Left lung (tissue), 4 donors: ENCODE measurements at regions not wholly inside any gene's neighbourhood (a gene's known extent, or its start where the extent isn't known, plus 50 kb on each side); places are given as distances from the start of the nearest gene placed in this dataset.

Experiments
- ATAC-seq: fragments of 200-7000 bp; cut with Tn5 transposase; one replicate; pipeline ENCODE4 v1.9.1; 2020; ENCODE audit warnings: moderate library complexity
- DNase-seq, 4 donors: peaks; one replicate each; pipeline ENCODE4 v3.0.0-alpha.2; 2013 to 2020
- H3K27ac ChIP-seq, 2 donors: fragments of 200-600 bp; sonication (generic) in 1 of 2; one replicate each; pipeline versions ENCODE4 v1.5.0 to v1.8.0; 2020 to 2021
- H3K27me3 ChIP-seq, 2 donors: fragments of 200-600 bp; sonication (generic) in 1 of 2; one replicate each; pipeline versions ENCODE4 v1.5.0 to v1.8.0; 2020 to 2021
- H3K36me3 ChIP-seq, 2 donors: fragments of 200-600 bp; sonication (generic) in 1 of 2; one replicate each; pipeline versions ENCODE4 v1.5.0 to v1.8.0; 2020 to 2021
- H3K4me1 ChIP-seq, 2 donors: fragments of 200-600 bp; one replicate each; pipeline ENCODE4 v1.8.0; 2021
- H3K4me3 ChIP-seq, 2 donors: fragments of 200-600 bp; sonication (generic) in 1 of 2; one replicate each; pipeline versions ENCODE4 v1.5.0 to v1.8.0; 2020 to 2021; ENCODE audit warnings: mild to moderate bottlenecking in 1 of 2
- H3K9me3 ChIP-seq, 2 donors: fragments of 200-600 bp; sonication (generic) in 1 of 2; one replicate each; pipeline versions ENCODE4 v1.5.0 to v1.8.0; 2020 to 2021
- intact Hi-C, 2 donors: fragments of 100-400 bp; cut with DNase I; formaldehyde crosslinking; loops; one replicate each; pipeline versions ENCODE4 v1.11.2 to v1.14.2; 2022
- TF ChIP-seq, protein P1 (sequence below), 2 donors: fragments of 200-600 bp; sonication (generic) in 1 of 2; IDR thresholded peaks; one replicate each; pipeline versions ENCODE4 v1.5.0 to v1.8.0; 2021; ENCODE audit warnings: antibody characterized with exemption in 2 of 2
- donor health status: DM: no; HTN: yes; CAD: no.
- donor health status: DM: no; HTN: no; CAD: no.

DNA sequence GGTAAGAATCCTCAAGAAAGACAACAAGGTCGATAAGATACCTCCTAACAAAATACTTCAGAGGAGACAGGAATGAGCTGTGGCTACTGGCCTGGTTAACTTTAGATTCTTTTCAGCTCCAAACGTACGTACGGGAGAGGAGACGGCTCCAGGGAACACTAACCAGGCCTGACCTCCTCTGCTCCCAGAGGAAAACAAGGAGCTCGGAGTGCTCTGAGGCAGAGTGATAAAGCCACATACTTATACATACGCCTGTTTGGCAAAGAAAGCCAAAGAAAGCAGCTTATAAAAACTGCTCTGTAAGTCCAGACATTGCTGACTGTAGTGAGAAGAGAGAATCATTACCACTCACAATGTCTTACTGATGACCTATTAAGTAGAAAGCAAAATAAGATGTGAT is 263.9 kb downstream of the MZT1 start:
- ATAC-seq = no peak
- H3K4me3 ChIP-seq = no peak overlapping the region
- peak in 2 of 4 donors; percentile 14 to 22 for DNase-seq

GRCh38 chr13:72462726-72463125 is 264.7 kb downstream of the MZT1 start:
- H3K36me3 ChIP-seq = no peaks in the 10 kb centered on the region
- no peak overlapping the region for H3K27ac ChIP-seq
- H3K27me3 ChIP-seq = no peaks in the 10 kb centered on the region
- DNase-seq (no peak), ATAC-seq (no peak)
- no peaks in the 10 kb centered on the region for H3K9me3 ChIP-seq
- H3K4me1 ChIP-seq = no peaks in the 10 kb centered on the region
- intact Hi-C loops = no loop called here
- H3K4me3 ChIP-seq = no peak overlapping the region
- TF ChIP-seq, protein P1, sequence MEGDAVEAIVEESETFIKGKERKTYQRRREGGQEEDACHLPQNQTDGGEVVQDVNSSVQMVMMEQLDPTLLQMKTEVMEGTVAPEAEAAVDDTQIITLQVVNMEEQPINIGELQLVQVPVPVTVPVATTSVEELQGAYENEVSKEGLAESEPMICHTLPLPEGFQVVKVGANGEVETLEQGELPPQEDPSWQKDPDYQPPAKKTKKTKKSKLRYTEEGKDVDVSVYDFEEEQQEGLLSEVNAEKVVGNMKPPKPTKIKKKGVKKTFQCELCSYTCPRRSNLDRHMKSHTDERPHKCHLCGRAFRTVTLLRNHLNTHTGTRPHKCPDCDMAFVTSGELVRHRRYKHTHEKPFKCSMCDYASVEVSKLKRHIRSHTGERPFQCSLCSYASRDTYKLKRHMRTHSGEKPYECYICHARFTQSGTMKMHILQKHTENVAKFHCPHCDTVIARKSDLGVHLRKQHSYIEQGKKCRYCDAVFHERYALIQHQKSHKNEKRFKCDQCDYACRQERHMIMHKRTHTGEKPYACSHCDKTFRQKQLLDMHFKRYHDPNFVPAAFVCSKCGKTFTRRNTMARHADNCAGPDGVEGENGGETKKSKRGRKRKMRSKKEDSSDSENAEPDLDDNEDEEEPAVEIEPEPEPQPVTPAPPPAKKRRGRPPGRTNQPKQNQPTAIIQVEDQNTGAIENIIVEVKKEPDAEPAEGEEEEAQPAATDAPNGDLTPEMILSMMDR (IDR thresholded peaks at IDR 0.05) = no peak

More for the DNA sequence above, 263.9 kb downstream of the MZT1 start:
- Histone ChIP-seq H3K27me3 (no peaks in the 10 kb centered on the region), H3K4me1 (no peaks in the 10 kb centered on the region), H3K9me3 (no peaks in the 10 kb centered on the region), H3K27ac (no peak overlapping the region), H3K36me3 (no peaks in the 10 kb centered on the region)
- TF ChIP-seq, protein P1 (IDR thresholded peaks at IDR 0.05) = no peak
- intact Hi-C loops = no loop called here

DNA sequence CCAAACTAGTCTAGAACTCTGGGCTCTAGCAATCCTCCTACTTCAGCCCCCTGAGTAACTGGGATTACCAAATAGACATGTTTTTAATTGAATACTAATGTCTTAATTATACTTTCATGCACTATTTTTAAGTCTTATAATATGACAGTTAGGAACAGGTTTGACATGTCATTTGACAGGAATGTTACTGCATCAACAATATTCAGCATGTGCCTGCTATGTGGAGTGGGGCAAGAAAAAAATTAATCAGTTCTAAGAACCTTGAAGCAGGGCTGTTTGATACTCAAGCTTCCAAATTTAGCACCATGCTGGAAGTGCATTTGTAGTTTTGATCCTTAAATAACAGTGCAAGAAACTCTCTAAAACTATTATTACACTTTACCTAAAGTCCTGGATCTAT is 265.3 kb downstream of the MZT1 start:
- TF ChIP-seq, protein P1 (IDR thresholded peaks at IDR 0.05) = no peak
- no peaks in the 10 kb centered on the region for H3K36me3 ChIP-seq
- ATAC-seq (no peak), DNase-seq (no peak)
- H3K27me3 ChIP-seq = no peaks in the 10 kb centered on the region
- intact Hi-C loops = no loop called here
- H3K4me3 ChIP-seq = no peak overlapping the region
- no peaks in the 10 kb centered on the region for H3K4me1 ChIP-seq
- H3K27ac ChIP-seq = no peak overlapping the region
- no peaks in the 10 kb centered on the region for H3K9me3 ChIP-seq

GRCh38 chr13:72458701-72459100 is 268.7 kb downstream of the MZT1 start:
- Histone ChIP-seq H3K27ac (no peak overlapping the region), H3K4me3 (no peak overlapping the region), H3K36me3 (no peaks in the 10 kb centered on the region), H3K9me3 (no peaks in the 10 kb centered on the region), H3K4me1 (no peaks in the 10 kb centered on the region), H3K27me3 (no peaks in the 10 kb centered on the region)
- TF ChIP-seq, protein P1 (IDR thresholded peaks at IDR 0.05) = no peak
- DNase-seq = no peak
- ATAC-seq = no peak
- intact Hi-C loops = no loop called here

DNA sequence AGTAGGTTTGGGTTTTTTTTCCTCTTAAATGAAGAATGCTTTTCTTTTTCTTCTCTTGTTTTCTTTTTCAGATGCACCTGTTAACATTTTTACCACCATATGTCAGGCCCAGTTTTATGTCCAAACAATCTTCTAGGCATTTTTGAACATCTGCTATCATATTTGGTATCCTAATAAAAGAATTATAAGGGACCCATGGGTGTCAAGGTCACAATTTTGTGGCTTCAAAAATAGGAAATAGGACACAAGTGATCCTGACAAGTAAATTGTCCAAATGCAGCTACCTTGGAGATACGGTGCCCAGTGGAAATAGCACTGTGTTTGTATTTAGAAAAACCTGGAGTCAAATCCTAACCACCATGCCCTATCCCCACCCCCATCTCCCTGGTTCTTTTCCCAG is 270.3 kb downstream of the MZT1 start:
- no peaks in the 10 kb centered on the region for H3K27me3 ChIP-seq
- H3K27ac ChIP-seq = no peak overlapping the region
- DNase-seq (no peak), ATAC-seq (no peak)
- TF ChIP-seq, protein P1 (IDR thresholded peaks at IDR 0.05) = no peak
- no peak overlapping the region for H3K4me3 ChIP-seq
- no peaks in the 10 kb centered on the region for H3K9me3 ChIP-seq
- no peaks in the 10 kb centered on the region for H3K4me1 ChIP-seq
- H3K36me3 ChIP-seq = no peaks in the 10 kb centered on the region
- intact Hi-C loops = no loop called here
